ENCODE measurements at regions not wholly inside any gene's neighbourhood (a gene's known extent, or its start where the extent isn't known, plus 50 kb on each side); places are given as distances from the start of the nearest gene placed in this dataset.

DNA sequence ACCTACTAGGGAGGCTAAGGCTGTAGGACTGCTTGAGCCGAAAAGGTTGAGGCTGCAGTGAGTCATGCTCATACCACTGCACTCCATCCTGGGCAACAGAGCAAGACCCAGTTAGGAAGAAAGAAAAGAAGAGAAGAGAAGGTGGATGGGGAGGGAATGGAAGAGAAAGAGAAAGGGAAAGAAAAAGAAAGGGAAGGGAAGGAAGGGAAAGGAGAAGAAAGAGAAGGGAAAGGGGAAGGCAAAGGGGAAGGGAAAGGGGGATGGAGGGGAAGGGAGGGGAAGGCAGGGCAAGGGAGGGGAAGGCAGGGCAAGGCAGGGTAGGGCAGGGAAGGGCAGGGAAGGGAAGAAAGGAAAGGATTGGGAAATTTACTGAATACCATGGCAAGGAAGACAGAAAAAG lies 157.0 kb downstream of the ACTL7B start:
- no peak for TF ChIP-seq EZH2phosphoT487 (IDR thresholded peaks at IDR 0.05; ENCODE audit: unreplicated experiment)
- TF ChIP-seq, protein P1, sequence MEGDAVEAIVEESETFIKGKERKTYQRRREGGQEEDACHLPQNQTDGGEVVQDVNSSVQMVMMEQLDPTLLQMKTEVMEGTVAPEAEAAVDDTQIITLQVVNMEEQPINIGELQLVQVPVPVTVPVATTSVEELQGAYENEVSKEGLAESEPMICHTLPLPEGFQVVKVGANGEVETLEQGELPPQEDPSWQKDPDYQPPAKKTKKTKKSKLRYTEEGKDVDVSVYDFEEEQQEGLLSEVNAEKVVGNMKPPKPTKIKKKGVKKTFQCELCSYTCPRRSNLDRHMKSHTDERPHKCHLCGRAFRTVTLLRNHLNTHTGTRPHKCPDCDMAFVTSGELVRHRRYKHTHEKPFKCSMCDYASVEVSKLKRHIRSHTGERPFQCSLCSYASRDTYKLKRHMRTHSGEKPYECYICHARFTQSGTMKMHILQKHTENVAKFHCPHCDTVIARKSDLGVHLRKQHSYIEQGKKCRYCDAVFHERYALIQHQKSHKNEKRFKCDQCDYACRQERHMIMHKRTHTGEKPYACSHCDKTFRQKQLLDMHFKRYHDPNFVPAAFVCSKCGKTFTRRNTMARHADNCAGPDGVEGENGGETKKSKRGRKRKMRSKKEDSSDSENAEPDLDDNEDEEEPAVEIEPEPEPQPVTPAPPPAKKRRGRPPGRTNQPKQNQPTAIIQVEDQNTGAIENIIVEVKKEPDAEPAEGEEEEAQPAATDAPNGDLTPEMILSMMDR (conservative IDR thresholded peaks at IDR 0.05; ENCODE audit: low read depth in 2 of 2): no peak
- TF ChIP-seq POLR2AphosphoS5 (IDR thresholded peaks at IDR 0.05; ENCODE audit: low read depth): no peak
- TF ChIP-seq CREB1 (CRISPR knock-in tag; IDR thresholded peaks at IDR 0.05; ENCODE audit: low read depth): no peak
- TF ChIP-seq JUNB (IDR thresholded peaks at IDR 0.05; ENCODE audit: unreplicated experiment): no peak
- TF ChIP-seq EZH2 (IDR thresholded peaks at IDR 0.05; ENCODE audit: low read depth, unreplicated experiment): no peak
- no peak for TF ChIP-seq ZNF331 (CRISPR knock-in tag; IDR thresholded peaks at IDR 0.05; ENCODE audit: low read depth)

Measured in GM23338 (cell line).